K562 (cell line): ENCODE measurements at regions not wholly inside any gene's neighbourhood (a gene's known extent, or its start where the extent isn't known, plus 50 kb on each side); places are given as distances from the start of the nearest gene placed in this dataset.

Experiments
- ATAC-seq: fragments of 200-7000 bp; cut with Tn5 transposase; 3 replicates; pipeline ENCODE4 v1.9.1; 2020; ENCODE audit warnings: moderate library complexity
- BruUV-seq: library from RNA; stranded (reverse); fragments of 400-500 nt; replicated peaks from 2 replicates; lab custom pipeline; 2021; lab: Mats Ljungman, UMichigan
- CTCF ChIA-PET: fragments of 300-600 bp; formaldehyde crosslinking; extraction: SDS; loops from one replicate; lab custom pipeline; 2021; ENCODE audit warnings: low intra/inter-chr PET ratio; lab: Yijun Ruan, JAX
- POLR2A ChIA-PET: fragments of 300-600, 350-650 bp; sonication (Branson Sonifier 250); formaldehyde crosslinking; extraction: SDS; loops from one replicate; lab custom pipeline; 2021; ENCODE audit warnings: antibody characterized with exemption, inconsistent platforms; lab: Yijun Ruan, JAX
- DNase-seq, 4 experiments: peaks; one replicate each; pipeline versions ENCODE4 v3.0.0 to v3.0.0-alpha.2; 2011 to 2018; ENCODE audit warnings: low spot score in 3 of 4, mixed read lengths in 3 of 4; ENCODE audit errors: extremely low read depth in 1 of 4
- FAIRE-seq: peaks from 2 replicates; lab custom pipeline; 2011; peaks lifted over from hg19 to GRCh38; lab: Jason Lieb, UNC
- H2AFZ ChIP-seq: 2 replicates; pipeline ENCODE4 v1.6.0; 2011; ENCODE audit warnings: low read depth, low read length, control low read depth, inconsistent platforms
- H3K27ac ChIP-seq: fragments of 200-600 bp; 3 replicates; pipeline ENCODE4 v1.8.0; 2011; ENCODE audit warnings: low read depth, mild to moderate bottlenecking, control low read depth, inconsistent platforms, low read length, moderate library complexity, mixed read lengths; ENCODE audit errors: extremely low read depth
- H3K27me3 ChIP-seq, 2 experiments: fragments of 300-600 bp in 1 of 2; 2 replicates in 1 of 2; 3 replicates in 1 of 2; pipeline versions ENCODE4 v1.6.0 to v1.8.0; 2011; ENCODE audit warnings: inconsistent platforms in 2 of 2, low read length in 2 of 2, mild to moderate bottlenecking in 1 of 2, mixed read lengths in 1 of 2, moderate library complexity in 1 of 2; ENCODE audit not compliant: control insufficient read depth in 2 of 2, insufficient read depth in 2 of 2
- H3K36me3 ChIP-seq: fragments of 300-600 bp; 3 replicates; pipeline ENCODE4 v1.8.0; 2011; ENCODE audit warnings: mild to moderate bottlenecking, low read length, inconsistent platforms; ENCODE audit not compliant: control insufficient read depth, insufficient read depth
- H3K4me1 ChIP-seq, 2 experiments: fragments of 200-600 bp in 1 of 2; replicated peaks in 1 of 2; 2 replicates in 1 of 2; 3 replicates in 1 of 2; pipeline versions ENCODE4 v1.5.1 to v1.8.0; 2011; ENCODE audit warnings: inconsistent platforms in 2 of 2, low read length in 2 of 2, mild to moderate bottlenecking in 1 of 2, mixed read lengths in 1 of 2, moderate library complexity in 1 of 2; ENCODE audit not compliant: control insufficient read depth in 2 of 2, insufficient read depth in 2 of 2
- H3K4me2 ChIP-seq: 2 replicates; pipeline ENCODE4 v1.6.1; 2011; ENCODE audit warnings: low read length, control low read depth, inconsistent platforms, mixed read lengths; ENCODE audit not compliant: insufficient read depth
- H3K4me3 ChIP-seq: fragments of 200-600 bp; sonication (generic), shearing (Covaris generic); 2 replicates; pipeline ENCODE4 v1.5.1; 2016; ENCODE audit warnings: control low read depth, inconsistent platforms
- H3K79me2 ChIP-seq: fragments of 200-600 bp; 3 replicates; pipeline ENCODE4 v1.8.0; 2011; ENCODE audit warnings: low read length, inconsistent platforms; ENCODE audit not compliant: control insufficient read depth, insufficient read depth
- H3K9ac ChIP-seq, 2 experiments: 2 replicates each; pipeline versions ENCODE4 v1.6.0 to v1.6.1; 2011; ENCODE audit warnings: low read depth in 2 of 2, low read length in 2 of 2, control low read depth in 1 of 2, inconsistent platforms in 1 of 2, mild to moderate bottlenecking in 1 of 2, mixed read lengths in 1 of 2; ENCODE audit not compliant: insufficient read depth in 1 of 2
- H3K9me1 ChIP-seq: one replicate; pipeline ENCODE4 v1.6.0; 2011; ENCODE audit warnings: inconsistent platforms, mild to moderate bottlenecking, low read length, moderate library complexity; ENCODE audit not compliant: control insufficient read depth, insufficient read depth
- H3K9me3 ChIP-seq: replicated peaks from 2 replicates; pipeline ENCODE4 v1.5.1; 2011; ENCODE audit warnings: low read depth, low read length, inconsistent platforms; ENCODE audit not compliant: control insufficient read depth, insufficient read depth
- H4K20me1 ChIP-seq: replicated peaks from 2 replicates; pipeline ENCODE4 v1.6.1; 2011; ENCODE audit warnings: low read length, inconsistent platforms, mixed read lengths; ENCODE audit not compliant: control insufficient read depth, insufficient read depth
- ARID1B ChIP-seq: fragments of 450-650 bp; IDR thresholded peaks from 2 replicates; pipeline ENCODE4 v1.6.1; 2016; ENCODE audit warnings: antibody characterized with exemption, mild to moderate bottlenecking, inconsistent platforms
- CCAR2 ChIP-seq: fragments of 200-400 bp; formaldehyde crosslinking; IDR thresholded peaks from 2 replicates; pipeline ENCODE4 v1.6.1; 2017; ENCODE audit warnings: mild to moderate bottlenecking, low read depth, low read length
- CREM ChIP-seq: IDR thresholded peaks from 2 replicates; pipeline ENCODE4 v1.6.1; 2014; ENCODE audit warnings: antibody characterized with exemption, low read depth
- DMBX1 ChIP-seq: fragments of 250-450 bp; sonication (Bioruptor Pico); IDR thresholded peaks from 2 replicates; pipeline ENCODE4 v1.8.0; 2022; ENCODE audit warnings: inconsistent platforms, mild to moderate bottlenecking, moderate library complexity, borderline replicate concordance
- MLLT1 ChIP-seq, 2 experiments: fragments of 450-650 bp; IDR thresholded peaks; 2 replicates each; pipeline ENCODE4 v1.6.1; 2016
- NFRKB ChIP-seq: fragments of 450-650 bp; IDR thresholded peaks from 2 replicates; pipeline ENCODE4 v1.6.1; 2016; ENCODE audit warnings: low read depth
- RBM25 ChIP-seq: fragments of 200-400 bp; formaldehyde crosslinking; IDR thresholded peaks from 2 replicates; pipeline ENCODE4 v1.6.1; 2018; ENCODE audit warnings: low read length, low read depth, moderate library complexity; ENCODE audit not compliant: severe bottlenecking
- SMAD1 ChIP-seq: fragments of 150-350 bp; IDR thresholded peaks from 2 replicates; pipeline ENCODE4 v1.6.1; 2014; ENCODE audit warnings: low read length, low read depth; ENCODE audit not compliant: partially characterized antibody
- XRCC3 ChIP-seq: fragments of 450-650 bp; IDR thresholded peaks from 2 replicates; pipeline ENCODE4 v1.6.1; 2017; ENCODE audit warnings: mild to moderate bottlenecking, moderate library complexity
- ZBTB12 ChIP-seq: fragments of 250-450 bp; sonication (Bioruptor Pico); IDR thresholded peaks from 2 replicates; pipeline ENCODE4 v1.4.0; 2020
- ZKSCAN1 ChIP-seq: fragments of 150-350 bp; IDR thresholded peaks from 2 replicates; pipeline ENCODE4 v1.6.1; 2016; ENCODE audit warnings: low read depth, low read length
- ZNF384 ChIP-seq: IDR thresholded peaks from 2 replicates; pipeline ENCODE4 v1.6.1; 2012; ENCODE audit warnings: low read depth, low read length, improper control_type of control experiment
- WGBS: fragments of 100-300 bp; shearing (Covaris generic); methylation state at CpG from one replicate; pipeline ENCODE4 v1.1.6; 2016; ENCODE audit warnings: low coverage, mixed read lengths; ENCODE audit not compliant: insufficient coverage; ENCODE audit errors: missing lambda C conversion rate; 5-methylcytosine and 5-hydroxymethylcytosine counted together
- in situ Hi-C: fragments of 300-500 bp; cut with MboI; formaldehyde crosslinking; loops from 4 replicates; pipeline ENCODE4 v1.15.0; 2018; ENCODE audit warnings: inconsistent platforms, mixed read lengths
- intact Hi-C: fragments of 100-400 bp; cut with micrococcal nuclease; formaldehyde crosslinking; loops from 2 replicates; pipeline ENCODE4 v1.14.2; 2022

GRCh38 chrX:149312988-149313387, 192.1 kb downstream of the IDS start:
- Histone ChIP-seq H3K4me3 (no peak overlapping the region), H3K27me3 (no peaks in the 10 kb centered on the region), H4K20me1 (no peaks in the 10 kb centered on the region), H3K9me1 (no peaks in the 10 kb centered on the region), H3K9me3 (no peaks in the 10 kb centered on the region), H3K4me2 (no peak overlapping the region), H2AFZ (no peak overlapping the region), H3K79me2 (no peaks in the 10 kb centered on the region), H3K9ac (no peak overlapping the region), H3K36me3 (no peaks in the 10 kb centered on the region), H3K27ac (no peak overlapping the region), H3K4me1 (no peaks in the 10 kb centered on the region)
- no TSS peak for BruUV-seq
- CTCF ChIA-PET, result no interaction called here
- in situ Hi-C loops (no loop called here), intact Hi-C loops (no loop called here)
- no peak for TF ChIP-seq ZBTB12
- TF ChIP-seq CCAR2, result no peak
- TF ChIP-seq SMAD1, result no peak
- TF ChIP-seq DMBX1 (CRISPR knock-in tag), result no peak
- ATAC-seq, result no peak
- POLR2A ChIA-PET, result no interaction called here
- FAIRE-seq, result no peak
- no peak for DNase-seq

GRCh38 chrX:149312097-149312496, 193.0 kb downstream of the IDS start:
- H3K4me3 ChIP-seq, result no peak overlapping the region
- no peaks in the 10 kb centered on the region for H4K20me1 ChIP-seq
- ChIA-PET POLR2A (no interaction called here), CTCF (no interaction called here)
- ATAC-seq (no peak), DNase-seq (no peak), FAIRE-seq (no peak)
- H2AFZ ChIP-seq, result no peak overlapping the region
- H3K27me3 ChIP-seq, result no peaks in the 10 kb centered on the region
- H3K79me2 ChIP-seq, result no peaks in the 10 kb centered on the region
- intact Hi-C loops (no loop called here), in situ Hi-C loops (no loop called here)
- no peaks in the 10 kb centered on the region for H3K9me1 ChIP-seq
- H3K4me1 ChIP-seq, result no peaks in the 10 kb centered on the region
- TF ChIP-seq MLLT1 (IDR thresholded peaks at IDR 0.05) (no peak), CREM (no peak), XRCC3 (no peak), ZNF384 (no peak), ZKSCAN1 (no peak), ARID1B (no peak), RBM25 (no peak), NFRKB (no peak)
- BruUV-seq, result no TSS peak
- no peak overlapping the region for H3K9ac ChIP-seq
- no peaks in the 10 kb centered on the region for H3K36me3 ChIP-seq
- H3K27ac ChIP-seq, result no peak overlapping the region
- no peaks in the 10 kb centered on the region for H3K9me3 ChIP-seq
- WGBS, result 0% methylated on average over 3 of the region's 3 CpGs
- no peak overlapping the region for H3K4me2 ChIP-seq
